ENCODE measurements at regions not wholly inside any gene's neighbourhood (a gene's known extent, or its start where the extent isn't known, plus 50 kb on each side); places are given as distances from the start of the nearest gene placed in this dataset.

DNA sequence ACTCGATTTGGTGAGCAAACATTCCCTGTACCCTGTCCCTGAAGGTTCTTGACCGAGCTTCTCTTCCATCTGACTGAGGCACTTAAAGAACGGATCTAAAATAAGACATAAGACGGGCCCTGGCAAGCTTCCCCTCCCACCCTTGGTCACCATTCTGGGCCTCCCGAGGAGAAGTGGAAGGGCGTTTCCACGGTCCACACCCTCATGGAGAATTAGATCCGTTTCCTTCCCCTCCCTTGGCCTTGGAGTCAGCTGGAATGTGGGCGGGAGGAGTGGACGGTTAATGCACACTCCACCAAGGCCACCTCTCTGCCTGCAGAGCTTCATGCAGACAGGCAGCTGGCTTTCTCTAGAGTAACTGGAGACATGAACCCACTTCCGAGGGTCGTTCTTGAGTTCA is 257.3 kb upstream of the APCDD1 start:
- H3K27me3 ChIP-seq (ENCODE audit: control insufficient read depth, low read length), result no peaks in the 10 kb centered on the region
- H3K9me2 ChIP-seq (replicated peaks; ENCODE audit: control insufficient read depth, low read length), result no peaks in the 10 kb centered on the region
- no peak overlapping the region for H3K4me2 ChIP-seq (ENCODE audit: low read length)
- no peaks in the 10 kb centered on the region for H4K20me1 ChIP-seq (ENCODE audit: control insufficient read depth, insufficient read depth, low read depth, low read length)
- no peaks in the 10 kb centered on the region for H3K4me1 ChIP-seq (ENCODE audit: control insufficient read depth, low read length)
- no peaks in the 10 kb centered on the region for H3F3A ChIP-seq (ENCODE audit: control insufficient read depth, insufficient read depth)
- TF ChIP-seq, protein P1, sequence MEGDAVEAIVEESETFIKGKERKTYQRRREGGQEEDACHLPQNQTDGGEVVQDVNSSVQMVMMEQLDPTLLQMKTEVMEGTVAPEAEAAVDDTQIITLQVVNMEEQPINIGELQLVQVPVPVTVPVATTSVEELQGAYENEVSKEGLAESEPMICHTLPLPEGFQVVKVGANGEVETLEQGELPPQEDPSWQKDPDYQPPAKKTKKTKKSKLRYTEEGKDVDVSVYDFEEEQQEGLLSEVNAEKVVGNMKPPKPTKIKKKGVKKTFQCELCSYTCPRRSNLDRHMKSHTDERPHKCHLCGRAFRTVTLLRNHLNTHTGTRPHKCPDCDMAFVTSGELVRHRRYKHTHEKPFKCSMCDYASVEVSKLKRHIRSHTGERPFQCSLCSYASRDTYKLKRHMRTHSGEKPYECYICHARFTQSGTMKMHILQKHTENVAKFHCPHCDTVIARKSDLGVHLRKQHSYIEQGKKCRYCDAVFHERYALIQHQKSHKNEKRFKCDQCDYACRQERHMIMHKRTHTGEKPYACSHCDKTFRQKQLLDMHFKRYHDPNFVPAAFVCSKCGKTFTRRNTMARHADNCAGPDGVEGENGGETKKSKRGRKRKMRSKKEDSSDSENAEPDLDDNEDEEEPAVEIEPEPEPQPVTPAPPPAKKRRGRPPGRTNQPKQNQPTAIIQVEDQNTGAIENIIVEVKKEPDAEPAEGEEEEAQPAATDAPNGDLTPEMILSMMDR (IDR thresholded peaks at IDR 0.05; ENCODE audit: low read depth, low read length, poor library complexity, severe bottlenecking), result no peak
- TF ChIP-seq EZH2phosphoT487 (IDR thresholded peaks at IDR 0.05; ENCODE audit: borderline replicate concordance, low read length), result no peak
- no peak overlapping the region for H3K4me3 ChIP-seq (ENCODE audit: low read length)
- H3K79me2 ChIP-seq (ENCODE audit: control insufficient read depth, low read length), result no peaks in the 10 kb centered on the region
- H3K9me3 ChIP-seq (ENCODE audit: control insufficient read depth, insufficient read depth, low read length), result no peaks in the 10 kb centered on the region
- H3K27ac ChIP-seq (ENCODE audit: low read depth, low read length), result no peak overlapping the region
- no peaks in the 10 kb centered on the region for H3K36me3 ChIP-seq (ENCODE audit: control insufficient read depth, low read length)

DNA sequence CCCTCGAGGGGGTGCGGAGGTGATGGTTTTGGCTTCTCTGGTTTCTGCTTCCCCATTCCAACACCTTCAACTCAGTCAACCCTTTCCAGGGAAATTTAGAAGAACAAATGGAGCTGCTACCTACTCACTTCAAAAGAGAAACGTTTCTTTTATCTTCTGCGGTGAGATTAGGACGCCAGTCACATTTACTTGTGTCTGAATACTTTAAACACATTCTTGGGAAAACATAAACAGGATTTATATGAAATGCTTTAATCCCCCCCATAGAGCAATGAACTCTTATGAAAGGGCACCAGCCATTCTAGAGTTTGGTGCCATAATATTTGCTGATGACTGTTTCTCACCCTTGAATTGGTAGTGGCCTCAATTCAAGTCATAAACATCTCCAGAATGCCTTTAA is 253.2 kb upstream of the APCDD1 start:
- Histone ChIP-seq H3K4me2 (ENCODE audit: low read length) (no peak overlapping the region), H3F3A (ENCODE audit: control insufficient read depth, insufficient read depth) (no peaks in the 10 kb centered on the region), H4K20me1 (ENCODE audit: control insufficient read depth, insufficient read depth, low read depth, low read length) (no peaks in the 10 kb centered on the region), H3K36me3 (ENCODE audit: control insufficient read depth, low read length) (no peaks in the 10 kb centered on the region), H3K27ac (ENCODE audit: low read depth, low read length) (no peak overlapping the region), H3K9me2 (replicated peaks; ENCODE audit: control insufficient read depth, low read length) (no peaks in the 10 kb centered on the region), H3K4me1 (ENCODE audit: control insufficient read depth, low read length) (no peaks in the 10 kb centered on the region), H3K79me2 (ENCODE audit: control insufficient read depth, low read length) (no peaks in the 10 kb centered on the region), H3K27me3 (ENCODE audit: control insufficient read depth, low read length) (no peaks in the 10 kb centered on the region; the same call in 1 of the 2 replicates), H3K9me3 (ENCODE audit: control insufficient read depth, insufficient read depth, low read length) (no peaks in the 10 kb centered on the region), H3K4me3 (ENCODE audit: low read length) (no peak overlapping the region)
- no peak for TF ChIP-seq EZH2phosphoT487 (IDR thresholded peaks at IDR 0.05; ENCODE audit: borderline replicate concordance, low read length)
- TF ChIP-seq, protein P1 (IDR thresholded peaks at IDR 0.05; ENCODE audit: low read depth, low read length, poor library complexity, severe bottlenecking), result no peak

DNA sequence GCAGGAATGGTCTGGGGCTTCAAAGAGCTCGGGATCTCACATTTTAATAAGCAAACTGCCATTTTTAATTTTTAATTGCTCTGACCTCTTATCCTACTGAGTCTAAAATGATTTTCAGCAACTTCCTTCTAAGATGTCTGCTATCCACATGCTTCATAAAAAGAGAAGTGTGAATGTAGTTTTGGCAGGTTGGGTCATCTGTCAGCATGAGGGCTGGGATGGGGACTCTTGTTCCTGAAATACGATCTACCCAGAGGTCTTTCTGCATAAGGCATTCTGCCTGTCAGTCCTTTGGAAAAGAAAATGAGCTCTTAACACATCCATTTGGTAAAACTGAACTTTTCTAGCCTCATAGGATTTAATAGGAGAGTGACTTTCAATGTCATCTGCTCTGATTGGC is 252.8 kb upstream of the APCDD1 start:
- no peaks in the 10 kb centered on the region for H3K4me1 ChIP-seq (ENCODE audit: control insufficient read depth, low read length)
- TF ChIP-seq, protein P1 (IDR thresholded peaks at IDR 0.05; ENCODE audit: low read depth, low read length, poor library complexity, severe bottlenecking), result no peak
- no peak for TF ChIP-seq EZH2phosphoT487 (IDR thresholded peaks at IDR 0.05; ENCODE audit: borderline replicate concordance, low read length)
- no peaks in the 10 kb centered on the region for H3F3A ChIP-seq (ENCODE audit: control insufficient read depth, insufficient read depth)
- H3K4me3 ChIP-seq (ENCODE audit: low read length), result no peak overlapping the region
- H3K27me3 ChIP-seq (ENCODE audit: control insufficient read depth, low read length), result no peaks in the 10 kb centered on the region; the same call in 1 of the 2 replicates
- no peaks in the 10 kb centered on the region for H4K20me1 ChIP-seq (ENCODE audit: control insufficient read depth, insufficient read depth, low read depth, low read length)
- H3K36me3 ChIP-seq (ENCODE audit: control insufficient read depth, low read length), result no peaks in the 10 kb centered on the region
- no peaks in the 10 kb centered on the region for H3K9me3 ChIP-seq (ENCODE audit: control insufficient read depth, insufficient read depth, low read length)
- no peaks in the 10 kb centered on the region for H3K9me2 ChIP-seq (replicated peaks; ENCODE audit: control insufficient read depth, low read length)
- H3K27ac ChIP-seq (ENCODE audit: low read depth, low read length), result no peak overlapping the region
- H3K4me2 ChIP-seq (ENCODE audit: low read length), result no peak overlapping the region
- H3K79me2 ChIP-seq (ENCODE audit: control insufficient read depth, low read length), result no peaks in the 10 kb centered on the region
